ENCODE measurements at regions not wholly inside any gene's neighbourhood (a gene's known extent, or its start where the extent isn't known, plus 50 kb on each side); places are given as distances from the start of the nearest gene placed in this dataset.

GRCh38 chr4:29405116-29405515 lies 1315.1 kb upstream of the PCDH7 start:
- no peak overlapping the region for H3K4me3 ChIP-seq
- DNase-seq: no peak
- TF ChIP-seq, protein P1, sequence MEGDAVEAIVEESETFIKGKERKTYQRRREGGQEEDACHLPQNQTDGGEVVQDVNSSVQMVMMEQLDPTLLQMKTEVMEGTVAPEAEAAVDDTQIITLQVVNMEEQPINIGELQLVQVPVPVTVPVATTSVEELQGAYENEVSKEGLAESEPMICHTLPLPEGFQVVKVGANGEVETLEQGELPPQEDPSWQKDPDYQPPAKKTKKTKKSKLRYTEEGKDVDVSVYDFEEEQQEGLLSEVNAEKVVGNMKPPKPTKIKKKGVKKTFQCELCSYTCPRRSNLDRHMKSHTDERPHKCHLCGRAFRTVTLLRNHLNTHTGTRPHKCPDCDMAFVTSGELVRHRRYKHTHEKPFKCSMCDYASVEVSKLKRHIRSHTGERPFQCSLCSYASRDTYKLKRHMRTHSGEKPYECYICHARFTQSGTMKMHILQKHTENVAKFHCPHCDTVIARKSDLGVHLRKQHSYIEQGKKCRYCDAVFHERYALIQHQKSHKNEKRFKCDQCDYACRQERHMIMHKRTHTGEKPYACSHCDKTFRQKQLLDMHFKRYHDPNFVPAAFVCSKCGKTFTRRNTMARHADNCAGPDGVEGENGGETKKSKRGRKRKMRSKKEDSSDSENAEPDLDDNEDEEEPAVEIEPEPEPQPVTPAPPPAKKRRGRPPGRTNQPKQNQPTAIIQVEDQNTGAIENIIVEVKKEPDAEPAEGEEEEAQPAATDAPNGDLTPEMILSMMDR (IDR thresholded peaks at IDR 0.05): no peak
- TF ChIP-seq POLR2A (IDR thresholded peaks at IDR 0.05): no peak
- H3K9me3 ChIP-seq: no peaks in the 10 kb centered on the region
- no peak overlapping the region for H3K27ac ChIP-seq
- no peaks in the 10 kb centered on the region for H3K4me1 ChIP-seq
- H3K27me3 ChIP-seq: no peaks in the 10 kb centered on the region
- no peaks in the 10 kb centered on the region for H3K36me3 ChIP-seq

- no peak for DNase-seq
- no peaks in the 10 kb centered on the region for H3K36me3 ChIP-seq
- H3K9me3 ChIP-seq: no peaks in the 10 kb centered on the region
- TF ChIP-seq, protein P1 (IDR thresholded peaks at IDR 0.05): no peak
- no peak for TF ChIP-seq POLR2A (IDR thresholded peaks at IDR 0.05)
- H3K27ac ChIP-seq: no peak overlapping the region
- no peaks in the 10 kb centered on the region for H3K4me1 ChIP-seq
- H3K27me3 ChIP-seq: no peaks in the 10 kb centered on the region
- H3K4me3 ChIP-seq: no peak overlapping the region
These were observed 1304.4 kb upstream of the PCDH7 start for GRCh38 chr4:29415771-29416170.

DNA sequence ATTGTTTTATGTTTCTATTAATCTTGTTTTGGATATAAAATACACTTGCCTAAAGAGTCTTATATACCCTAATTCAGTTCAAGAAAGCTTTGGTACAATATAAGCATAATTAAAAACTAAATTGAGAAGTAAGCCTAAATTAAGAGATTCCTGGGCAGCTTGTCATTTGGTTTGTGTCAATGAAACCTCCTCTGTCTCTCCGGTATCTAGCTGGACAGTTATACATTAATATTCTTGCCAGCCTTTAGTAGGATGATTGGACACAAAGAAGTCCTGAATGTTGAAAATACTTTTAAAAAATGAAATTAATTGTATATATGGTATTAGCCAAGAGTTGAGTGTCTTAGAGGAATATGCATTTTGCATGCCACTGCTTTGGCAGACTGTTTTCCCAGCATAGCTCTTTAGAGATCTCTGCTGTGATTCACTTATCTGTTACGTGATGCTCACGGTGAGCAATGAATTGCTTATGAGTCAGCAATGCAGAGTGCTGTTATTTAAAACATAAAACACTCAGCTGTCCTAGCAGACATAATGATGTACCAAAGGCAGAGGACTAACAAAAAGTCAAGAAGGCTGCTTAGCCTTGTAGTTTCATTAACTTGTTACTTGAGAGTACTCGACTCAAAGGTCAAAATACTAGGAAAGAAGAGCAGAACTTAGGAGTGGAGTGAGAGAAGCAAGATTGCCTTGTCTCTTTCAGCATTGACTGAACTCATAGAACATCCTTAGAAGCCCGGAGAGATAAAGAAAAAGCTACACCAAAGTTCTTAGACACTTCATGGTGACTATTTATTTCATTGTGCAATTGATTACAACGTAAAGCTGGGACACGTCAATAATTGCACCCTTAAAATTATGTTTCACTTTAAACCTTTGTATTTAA lies 1296.1 kb upstream of the PCDH7 start:
- Histone ChIP-seq H3K36me3 (no peaks in the 10 kb centered on the region), H3K27me3 (no peaks in the 10 kb centered on the region), H3K4me1 (no peaks in the 10 kb centered on the region), H3K9me3 (no peaks in the 10 kb centered on the region), H3K4me3 (no peak overlapping the region), H3K27ac (no peak overlapping the region)
- DNase-seq: no peak
- TF ChIP-seq, protein P1 (IDR thresholded peaks at IDR 0.05): no peak
- no peak for TF ChIP-seq POLR2A (IDR thresholded peaks at IDR 0.05)

DNA sequence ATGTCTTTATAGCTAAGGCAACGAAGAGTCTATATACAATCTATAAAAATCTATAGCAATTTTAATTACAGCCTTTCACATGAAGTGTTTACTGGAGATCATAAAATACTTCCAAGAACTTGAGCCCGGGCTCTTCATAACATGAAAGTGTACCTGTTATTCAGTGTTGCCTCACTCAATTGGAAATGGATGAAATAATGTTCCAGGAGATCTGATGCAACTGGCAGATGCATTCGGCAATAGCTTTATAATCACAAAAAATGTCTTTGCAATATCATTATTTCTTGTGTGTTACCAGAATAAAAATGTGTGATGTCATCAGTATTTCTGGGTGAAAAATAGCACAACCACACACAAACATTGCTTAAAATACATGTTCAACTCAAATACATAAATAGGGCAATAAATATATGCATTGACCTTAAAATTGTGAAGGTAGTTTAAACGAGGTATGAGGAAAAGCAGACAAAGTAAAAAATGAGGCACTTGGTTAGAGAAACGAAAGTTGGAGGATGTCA lies 1266.8 kb upstream of the PCDH7 start:
- Histone ChIP-seq H3K27me3 (no peaks in the 10 kb centered on the region), H3K4me1 (no peaks in the 10 kb centered on the region)
- TF ChIP-seq, protein P1 (IDR thresholded peaks at IDR 0.05): no peak
- TF ChIP-seq POLR2A (IDR thresholded peaks at IDR 0.05): no peak

DNA sequence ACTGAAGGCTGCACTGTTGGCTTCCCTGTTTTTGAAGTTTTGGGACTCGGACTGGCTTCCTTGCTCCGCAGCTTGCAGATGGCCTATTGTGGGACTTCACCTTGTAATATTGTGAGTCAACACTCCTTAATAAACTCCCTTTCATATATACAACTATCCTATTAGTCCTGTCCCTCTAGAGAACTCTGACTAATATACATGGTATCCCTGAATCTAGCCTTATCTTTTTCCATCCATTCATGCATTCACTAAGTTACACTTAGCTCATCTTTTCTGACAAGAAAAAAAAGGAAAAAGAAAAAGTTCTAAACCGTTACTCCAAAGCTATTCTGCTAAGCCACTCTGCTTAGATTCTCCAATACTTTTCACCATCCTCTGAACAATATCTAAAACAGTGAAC lies 1260.2 kb upstream of the PCDH7 start:
- no peaks in the 10 kb centered on the region for H3K4me1 ChIP-seq
- H3K27ac ChIP-seq: no peak overlapping the region
- H3K27me3 ChIP-seq: no peaks in the 10 kb centered on the region
- H3K4me3 ChIP-seq: no peak overlapping the region
- H3K9me3 ChIP-seq: no peaks in the 10 kb centered on the region
- no peaks in the 10 kb centered on the region for H3K36me3 ChIP-seq
- DNase-seq: no peak
- TF ChIP-seq, protein P1 (IDR thresholded peaks at IDR 0.05): no peak
- TF ChIP-seq POLR2A (IDR thresholded peaks at IDR 0.05): no peak

More for the DNA sequence above, 1266.8 kb upstream of the PCDH7 start:
- Histone ChIP-seq H3K27ac (no peak overlapping the region), H3K4me3 (no peak overlapping the region), H3K9me3 (no peaks in the 10 kb centered on the region), H3K36me3 (no peaks in the 10 kb centered on the region)
- DNase-seq: no peak
